ENCODE measurements at regions not wholly inside any gene's neighbourhood (a gene's known extent, or its start where the extent isn't known, plus 50 kb on each side); places are given as distances from the start of the nearest gene placed in this dataset.

DNA sequence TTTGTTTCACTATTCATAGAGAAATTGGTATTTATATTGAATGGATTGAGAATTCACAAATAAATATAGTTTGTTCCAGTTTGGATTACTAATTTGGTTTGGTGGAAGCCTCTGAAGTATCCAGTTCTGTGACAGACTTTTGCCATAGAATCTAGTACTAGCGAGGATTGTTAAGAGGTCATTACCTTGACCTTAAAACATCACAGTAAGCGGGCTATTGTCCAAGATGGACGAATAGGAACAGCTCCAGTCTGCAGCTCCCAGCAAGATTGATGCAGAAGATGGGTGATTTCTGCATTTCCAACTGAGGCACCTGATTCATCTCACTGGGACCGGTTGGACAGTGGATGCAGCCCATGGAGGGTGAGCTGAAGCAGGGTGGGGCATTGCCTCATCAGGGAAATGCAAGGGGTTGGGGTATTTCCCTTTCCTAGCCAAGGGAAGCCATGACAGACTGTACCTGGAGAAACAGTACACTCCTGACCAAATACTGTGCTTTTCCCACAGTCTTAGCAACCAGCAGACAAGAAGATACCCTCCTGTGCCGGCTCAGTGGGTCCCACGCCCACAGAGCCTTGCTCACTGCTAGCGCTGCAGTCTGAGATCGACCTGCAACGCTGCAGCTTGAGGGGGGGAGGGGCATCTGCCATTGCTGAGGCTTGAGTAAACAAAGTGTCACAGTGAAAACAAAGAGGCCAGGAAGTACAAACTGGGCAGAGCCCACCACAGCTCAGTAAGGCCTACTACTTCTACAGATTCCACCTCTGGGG, 66.4 kb upstream of the NEDD9 start (continued):
- TF ChIP-seq BRCA1 (CRISPR knock-in tag; IDR thresholded peaks at IDR 0.05) (no peak; the same call in 1 of the 2 replicates), FOSL2 (CRISPR knock-in tag; IDR thresholded peaks at IDR 0.05) (peak; percentile 84), NFYB (CRISPR knock-in tag; IDR thresholded peaks at IDR 0.05) (peak; percentile 29), ATAD3A (CRISPR knock-in tag; IDR thresholded peaks at IDR 0.05) (no peak), ZNF616 (CRISPR knock-in tag; IDR thresholded peaks at IDR 0.05; ENCODE audit: low read depth) (peak; percentile 95), PHF20 (CRISPR knock-in tag; IDR thresholded peaks at IDR 0.05) (peak; percentile 72; the same call in 1 of the 2 replicates), HDAC6 (IDR thresholded peaks at IDR 0.05; ENCODE audit: low read depth, low read length) (no peak), ZNF615 (CRISPR knock-in tag; IDR thresholded peaks at IDR 0.05; ENCODE audit: borderline replicate concordance) (peak; percentile 97), ZNF230 (CRISPR knock-in tag; IDR thresholded peaks at IDR 0.05) (peak; percentile 68; the same call in 1 of the 2 replicates), PHF5A (CRISPR knock-in tag; IDR thresholded peaks at IDR 0.05; ENCODE audit: low read depth, unreplicated experiment) (no peak), ZNF282 (IDR thresholded peaks at IDR 0.05; ENCODE audit: partially characterized antibody) (no peak)
- TF ChIP-seq, protein P1, sequence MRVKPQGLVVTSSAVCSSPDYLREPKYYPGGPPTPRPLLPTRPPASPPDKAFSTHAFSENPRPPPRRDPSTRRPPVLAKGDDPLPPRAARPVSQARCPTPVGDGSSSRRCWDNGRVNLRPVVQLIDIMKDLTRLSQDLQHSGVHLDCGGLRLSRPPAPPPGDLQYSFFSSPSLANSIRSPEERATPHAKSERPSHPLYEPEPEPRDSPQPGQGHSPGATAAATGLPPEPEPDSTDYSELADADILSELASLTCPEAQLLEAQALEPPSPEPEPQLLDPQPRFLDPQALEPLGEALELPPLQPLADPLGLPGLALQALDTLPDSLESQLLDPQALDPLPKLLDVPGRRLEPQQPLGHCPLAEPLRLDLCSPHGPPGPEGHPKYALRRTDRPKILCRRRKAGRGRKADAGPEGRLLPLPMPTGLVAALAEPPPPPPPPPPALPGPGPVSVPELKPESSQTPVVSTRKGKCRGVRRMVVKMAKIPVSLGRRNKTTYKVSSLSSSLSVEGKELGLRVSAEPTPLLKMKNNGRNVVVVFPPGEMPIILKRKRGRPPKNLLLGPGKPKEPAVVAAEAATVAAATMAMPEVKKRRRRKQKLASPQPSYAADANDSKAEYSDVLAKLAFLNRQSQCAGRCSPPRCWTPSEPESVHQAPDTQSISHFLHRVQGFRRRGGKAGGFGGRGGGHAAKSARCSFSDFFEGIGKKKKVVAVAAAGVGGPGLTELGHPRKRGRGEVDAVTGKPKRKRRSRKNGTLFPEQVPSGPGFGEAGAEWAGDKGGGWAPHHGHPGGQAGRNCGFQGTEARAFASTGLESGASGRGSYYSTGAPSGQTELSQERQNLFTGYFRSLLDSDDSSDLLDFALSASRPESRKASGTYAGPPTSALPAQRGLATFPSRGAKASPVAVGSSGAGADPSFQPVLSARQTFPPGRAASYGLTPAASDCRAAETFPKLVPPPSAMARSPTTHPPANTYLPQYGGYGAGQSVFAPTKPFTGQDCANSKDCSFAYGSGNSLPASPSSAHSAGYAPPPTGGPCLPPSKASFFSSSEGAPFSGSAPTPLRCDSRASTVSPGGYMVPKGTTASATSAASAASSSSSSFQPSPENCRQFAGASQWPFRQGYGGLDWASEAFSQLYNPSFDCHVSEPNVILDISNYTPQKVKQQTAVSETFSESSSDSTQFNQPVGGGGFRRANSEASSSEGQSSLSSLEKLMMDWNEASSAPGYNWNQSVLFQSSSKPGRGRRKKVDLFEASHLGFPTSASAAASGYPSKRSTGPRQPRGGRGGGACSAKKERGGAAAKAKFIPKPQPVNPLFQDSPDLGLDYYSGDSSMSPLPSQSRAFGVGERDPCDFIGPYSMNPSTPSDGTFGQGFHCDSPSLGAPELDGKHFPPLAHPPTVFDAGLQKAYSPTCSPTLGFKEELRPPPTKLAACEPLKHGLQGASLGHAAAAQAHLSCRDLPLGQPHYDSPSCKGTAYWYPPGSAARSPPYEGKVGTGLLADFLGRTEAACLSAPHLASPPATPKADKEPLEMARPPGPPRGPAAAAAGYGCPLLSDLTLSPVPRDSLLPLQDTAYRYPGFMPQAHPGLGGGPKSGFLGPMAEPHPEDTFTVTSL (CRISPR knock-in tag; IDR thresholded peaks at IDR 0.05; ENCODE audit: borderline replicate concordance): peak; percentile 96
- TF ChIP-seq, protein P2, sequence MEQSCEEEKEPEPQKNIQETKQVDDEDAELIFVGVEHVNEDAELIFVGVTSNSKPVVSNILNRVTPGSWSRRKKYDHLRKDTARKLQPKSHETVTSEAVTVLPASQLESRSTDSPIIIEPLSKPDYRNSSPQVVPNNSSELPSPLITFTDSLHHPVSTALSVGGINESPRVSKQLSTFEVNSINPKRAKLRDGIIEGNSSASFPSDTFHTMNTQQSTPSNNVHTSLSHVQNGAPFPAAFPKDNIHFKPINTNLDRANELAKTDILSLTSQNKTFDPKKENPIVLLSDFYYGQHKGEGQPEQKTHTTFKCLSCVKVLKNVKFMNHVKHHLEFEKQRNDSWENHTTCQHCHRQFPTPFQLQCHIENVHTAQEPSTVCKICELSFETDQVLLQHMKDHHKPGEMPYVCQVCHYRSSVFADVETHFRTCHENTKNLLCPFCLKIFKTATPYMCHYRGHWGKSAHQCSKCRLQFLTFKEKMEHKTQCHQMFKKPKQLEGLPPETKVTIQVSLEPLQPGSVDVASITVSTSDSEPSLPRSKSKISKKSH (CRISPR knock-in tag; IDR thresholded peaks at IDR 0.05; ENCODE audit: borderline replicate concordance): peak; percentile 98
- TF ChIP-seq, protein P3, sequence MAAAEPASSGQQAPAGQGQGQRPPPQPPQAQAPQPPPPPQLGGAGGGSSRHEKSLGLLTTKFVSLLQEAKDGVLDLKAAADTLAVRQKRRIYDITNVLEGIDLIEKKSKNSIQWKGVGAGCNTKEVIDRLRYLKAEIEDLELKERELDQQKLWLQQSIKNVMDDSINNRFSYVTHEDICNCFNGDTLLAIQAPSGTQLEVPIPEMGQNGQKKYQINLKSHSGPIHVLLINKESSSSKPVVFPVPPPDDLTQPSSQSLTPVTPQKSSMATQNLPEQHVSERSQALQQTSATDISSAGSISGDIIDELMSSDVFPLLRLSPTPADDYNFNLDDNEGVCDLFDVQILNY (CRISPR knock-in tag; conservative IDR thresholded peaks at IDR 0.05): no peak
- TF ChIP-seq, protein P4, sequence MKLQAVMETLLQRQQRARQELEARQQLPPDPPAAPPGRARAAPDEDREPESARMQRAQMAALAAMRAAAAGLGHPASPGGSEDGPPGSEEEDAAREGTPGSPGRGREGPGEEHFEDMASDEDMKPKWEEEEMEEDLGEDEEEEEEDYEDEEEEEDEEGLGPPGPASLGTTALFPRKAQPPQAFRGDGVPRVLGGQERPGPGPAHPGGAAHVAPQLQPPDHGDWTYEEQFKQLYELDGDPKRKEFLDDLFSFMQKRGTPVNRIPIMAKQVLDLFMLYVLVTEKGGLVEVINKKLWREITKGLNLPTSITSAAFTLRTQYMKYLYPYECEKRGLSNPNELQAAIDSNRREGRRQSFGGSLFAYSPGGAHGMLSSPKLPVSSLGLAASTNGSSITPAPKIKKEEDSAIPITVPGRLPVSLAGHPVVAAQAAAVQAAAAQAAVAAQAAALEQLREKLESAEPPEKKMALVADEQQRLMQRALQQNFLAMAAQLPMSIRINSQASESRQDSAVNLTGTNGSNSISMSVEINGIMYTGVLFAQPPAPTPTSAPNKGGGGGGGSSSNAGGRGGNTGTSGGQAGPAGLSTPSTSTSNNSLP (IDR thresholded peaks at IDR 0.05; ENCODE audit: low read depth, low read length): peak; percentile 62; the same call in 1 of the 2 replicates
- TF ChIP-seq, protein P5, sequence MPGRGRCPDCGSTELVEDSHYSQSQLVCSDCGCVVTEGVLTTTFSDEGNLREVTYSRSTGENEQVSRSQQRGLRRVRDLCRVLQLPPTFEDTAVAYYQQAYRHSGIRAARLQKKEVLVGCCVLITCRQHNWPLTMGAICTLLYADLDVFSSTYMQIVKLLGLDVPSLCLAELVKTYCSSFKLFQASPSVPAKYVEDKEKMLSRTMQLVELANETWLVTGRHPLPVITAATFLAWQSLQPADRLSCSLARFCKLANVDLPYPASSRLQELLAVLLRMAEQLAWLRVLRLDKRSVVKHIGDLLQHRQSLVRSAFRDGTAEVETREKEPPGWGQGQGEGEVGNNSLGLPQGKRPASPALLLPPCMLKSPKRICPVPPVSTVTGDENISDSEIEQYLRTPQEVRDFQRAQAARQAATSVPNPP (CRISPR knock-in tag; IDR thresholded peaks at IDR 0.05): no peak

Measured in HepG2 (cell line).